ENCODE measurements at regions not wholly inside any gene's neighbourhood (a gene's known extent, or its start where the extent isn't known, plus 50 kb on each side); places are given as distances from the start of the nearest gene placed in this dataset.

DNA sequence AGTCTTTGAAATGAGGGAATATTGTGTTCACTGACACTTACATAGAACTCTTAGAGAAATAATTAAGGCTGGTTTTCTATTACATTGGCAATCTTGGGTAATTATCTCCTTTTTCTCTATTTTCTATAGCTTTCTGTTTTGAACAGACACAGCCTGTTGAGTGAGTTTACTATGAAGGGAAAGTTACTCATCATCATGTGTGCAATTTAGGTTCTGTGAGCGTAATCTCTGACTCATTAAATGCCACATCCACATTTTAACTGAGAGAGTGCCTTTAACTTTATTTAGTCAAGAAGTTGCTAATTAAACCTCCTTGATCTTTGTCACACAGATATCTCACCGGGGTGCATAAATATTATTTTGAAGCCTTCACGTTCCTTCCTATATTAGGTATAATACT is 174.0 kb upstream of the SLC8A1 start:
- TF ChIP-seq, protein P1, sequence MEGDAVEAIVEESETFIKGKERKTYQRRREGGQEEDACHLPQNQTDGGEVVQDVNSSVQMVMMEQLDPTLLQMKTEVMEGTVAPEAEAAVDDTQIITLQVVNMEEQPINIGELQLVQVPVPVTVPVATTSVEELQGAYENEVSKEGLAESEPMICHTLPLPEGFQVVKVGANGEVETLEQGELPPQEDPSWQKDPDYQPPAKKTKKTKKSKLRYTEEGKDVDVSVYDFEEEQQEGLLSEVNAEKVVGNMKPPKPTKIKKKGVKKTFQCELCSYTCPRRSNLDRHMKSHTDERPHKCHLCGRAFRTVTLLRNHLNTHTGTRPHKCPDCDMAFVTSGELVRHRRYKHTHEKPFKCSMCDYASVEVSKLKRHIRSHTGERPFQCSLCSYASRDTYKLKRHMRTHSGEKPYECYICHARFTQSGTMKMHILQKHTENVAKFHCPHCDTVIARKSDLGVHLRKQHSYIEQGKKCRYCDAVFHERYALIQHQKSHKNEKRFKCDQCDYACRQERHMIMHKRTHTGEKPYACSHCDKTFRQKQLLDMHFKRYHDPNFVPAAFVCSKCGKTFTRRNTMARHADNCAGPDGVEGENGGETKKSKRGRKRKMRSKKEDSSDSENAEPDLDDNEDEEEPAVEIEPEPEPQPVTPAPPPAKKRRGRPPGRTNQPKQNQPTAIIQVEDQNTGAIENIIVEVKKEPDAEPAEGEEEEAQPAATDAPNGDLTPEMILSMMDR (conservative IDR thresholded peaks at IDR 0.05; ENCODE audit: low read depth, low read length) = no peak
- TF ChIP-seq EZH2 (IDR thresholded peaks at IDR 0.05; ENCODE audit: borderline replicate concordance, low read depth, low read length, poor library complexity, severe bottlenecking) = no peak

All from A673 (cell line).